K562 (cell line): ENCODE measurements at regions not wholly inside any gene's neighbourhood (a gene's known extent, or its start where the extent isn't known, plus 50 kb on each side); places are given as distances from the start of the nearest gene placed in this dataset.

ENCODE experiments used
- ATAC-seq: fragments of 200-7000 bp; cut with Tn5 transposase; 3 replicates; pipeline ENCODE4 v1.9.1; 2020; ENCODE audit warnings: moderate library complexity
- BruUV-seq: library from RNA; stranded (reverse); fragments of 400-500 nt; replicated peaks from 2 replicates; lab custom pipeline; 2021; lab: Mats Ljungman, UMichigan
- CTCF ChIA-PET: fragments of 300-600 bp; formaldehyde crosslinking; extraction: SDS; loops from one replicate; lab custom pipeline; 2021; ENCODE audit warnings: low intra/inter-chr PET ratio; lab: Yijun Ruan, JAX
- POLR2A ChIA-PET: fragments of 300-600, 350-650 bp; sonication (Branson Sonifier 250); formaldehyde crosslinking; extraction: SDS; loops from one replicate; lab custom pipeline; 2021; ENCODE audit warnings: antibody characterized with exemption, inconsistent platforms; lab: Yijun Ruan, JAX
- DNase-seq, 4 experiments: peaks; one replicate each; pipeline versions ENCODE4 v3.0.0 to v3.0.0-alpha.2; 2011 to 2018; ENCODE audit warnings: low spot score in 3 of 4, mixed read lengths in 3 of 4; ENCODE audit errors: extremely low read depth in 1 of 4
- FAIRE-seq: peaks from 2 replicates; lab custom pipeline; 2011; peaks lifted over from hg19 to GRCh38; lab: Jason Lieb, UNC
- H2AFZ ChIP-seq: 2 replicates; pipeline ENCODE4 v1.6.0; 2011; ENCODE audit warnings: low read depth, low read length, control low read depth, inconsistent platforms
- H3K27ac ChIP-seq: fragments of 200-600 bp; 3 replicates; pipeline ENCODE4 v1.8.0; 2011; ENCODE audit warnings: low read depth, mild to moderate bottlenecking, control low read depth, inconsistent platforms, low read length, moderate library complexity, mixed read lengths; ENCODE audit errors: extremely low read depth
- H3K27me3 ChIP-seq, 2 experiments: fragments of 300-600 bp in 1 of 2; 2 replicates in 1 of 2; 3 replicates in 1 of 2; pipeline versions ENCODE4 v1.6.0 to v1.8.0; 2011; ENCODE audit warnings: inconsistent platforms in 2 of 2, low read length in 2 of 2, mild to moderate bottlenecking in 1 of 2, mixed read lengths in 1 of 2, moderate library complexity in 1 of 2; ENCODE audit not compliant: control insufficient read depth in 2 of 2, insufficient read depth in 2 of 2
- H3K36me3 ChIP-seq: fragments of 300-600 bp; 3 replicates; pipeline ENCODE4 v1.8.0; 2011; ENCODE audit warnings: mild to moderate bottlenecking, low read length, inconsistent platforms; ENCODE audit not compliant: control insufficient read depth, insufficient read depth
- H3K4me1 ChIP-seq, 2 experiments: fragments of 200-600 bp in 1 of 2; replicated peaks in 1 of 2; 2 replicates in 1 of 2; 3 replicates in 1 of 2; pipeline versions ENCODE4 v1.5.1 to v1.8.0; 2011; ENCODE audit warnings: inconsistent platforms in 2 of 2, low read length in 2 of 2, mild to moderate bottlenecking in 1 of 2, mixed read lengths in 1 of 2, moderate library complexity in 1 of 2; ENCODE audit not compliant: control insufficient read depth in 2 of 2, insufficient read depth in 2 of 2
- H3K4me2 ChIP-seq: 2 replicates; pipeline ENCODE4 v1.6.1; 2011; ENCODE audit warnings: low read length, control low read depth, inconsistent platforms, mixed read lengths; ENCODE audit not compliant: insufficient read depth
- H3K4me3 ChIP-seq: fragments of 200-600 bp; sonication (generic), shearing (Covaris generic); 2 replicates; pipeline ENCODE4 v1.5.1; 2016; ENCODE audit warnings: control low read depth, inconsistent platforms
- H3K79me2 ChIP-seq: fragments of 200-600 bp; 3 replicates; pipeline ENCODE4 v1.8.0; 2011; ENCODE audit warnings: low read length, inconsistent platforms; ENCODE audit not compliant: control insufficient read depth, insufficient read depth
- H3K9ac ChIP-seq, 2 experiments: 2 replicates each; pipeline versions ENCODE4 v1.6.0 to v1.6.1; 2011; ENCODE audit warnings: low read depth in 2 of 2, low read length in 2 of 2, control low read depth in 1 of 2, inconsistent platforms in 1 of 2, mild to moderate bottlenecking in 1 of 2, mixed read lengths in 1 of 2; ENCODE audit not compliant: insufficient read depth in 1 of 2
- H3K9me1 ChIP-seq: one replicate; pipeline ENCODE4 v1.6.0; 2011; ENCODE audit warnings: inconsistent platforms, mild to moderate bottlenecking, low read length, moderate library complexity; ENCODE audit not compliant: control insufficient read depth, insufficient read depth
- H3K9me3 ChIP-seq: replicated peaks from 2 replicates; pipeline ENCODE4 v1.5.1; 2011; ENCODE audit warnings: low read depth, low read length, inconsistent platforms; ENCODE audit not compliant: control insufficient read depth, insufficient read depth
- H4K20me1 ChIP-seq: replicated peaks from 2 replicates; pipeline ENCODE4 v1.6.1; 2011; ENCODE audit warnings: low read length, inconsistent platforms, mixed read lengths; ENCODE audit not compliant: control insufficient read depth, insufficient read depth
- CBX2 ChIP-seq: fragments of 200-600 bp; sonication (generic); IDR thresholded peaks from one replicate; pipeline ENCODE4 v1.6.1; 2012; ENCODE audit warnings: mild to moderate bottlenecking, low read length, inconsistent platforms; ENCODE audit not compliant: insufficient read depth, poor library complexity, severe bottlenecking
- CHD4 ChIP-seq: fragments of 200-600 bp; sonication (generic); IDR thresholded peaks from 3 replicates; pipeline ENCODE4 v1.6.1; 2012; ENCODE audit warnings: low read depth, mild to moderate bottlenecking, mixed read lengths, low read length, inconsistent platforms; ENCODE audit not compliant: insufficient read depth, insufficient replicate concordance, poor library complexity, severe bottlenecking
- FOS ChIP-seq: IDR thresholded peaks from 3 replicates; pipeline ENCODE4 v1.6.1; 2011; ENCODE audit not compliant: insufficient read length; ENCODE audit errors: extremely low read depth
- HDAC8 ChIP-seq: fragments of 450-650 bp; IDR thresholded peaks from 2 replicates; pipeline ENCODE4 v1.6.1; 2016; ENCODE audit warnings: mild to moderate bottlenecking, missing genetic modification characterization, moderate library complexity, missing compliant biosample characterization
- RBM34 ChIP-seq: fragments of 200-400 bp; formaldehyde crosslinking; IDR thresholded peaks from 2 replicates; pipeline ENCODE4 v1.6.1; 2018; ENCODE audit warnings: low read length, borderline replicate concordance; ENCODE audit not compliant: insufficient read depth
- THAP7 ChIP-seq: fragments of 250-450 bp; sonication (Bioruptor Pico); IDR thresholded peaks from 2 replicates; pipeline ENCODE4 v1.5.0; 2021
- WGBS: fragments of 100-300 bp; shearing (Covaris generic); methylation state at CpG from one replicate; pipeline ENCODE4 v1.1.6; 2016; ENCODE audit warnings: low coverage, mixed read lengths; ENCODE audit not compliant: insufficient coverage; ENCODE audit errors: missing lambda C conversion rate; 5-methylcytosine and 5-hydroxymethylcytosine counted together
- in situ Hi-C: fragments of 300-500 bp; cut with MboI; formaldehyde crosslinking; loops from 4 replicates; pipeline ENCODE4 v1.15.0; 2018; ENCODE audit warnings: inconsistent platforms, mixed read lengths
- intact Hi-C: fragments of 100-400 bp; cut with micrococcal nuclease; formaldehyde crosslinking; loops from 2 replicates; pipeline ENCODE4 v1.14.2; 2022
- TF ChIP-seq, protein P1 (sequence below): sonication (generic); formaldehyde crosslinking; IDR thresholded peaks from 2 replicates; pipeline ENCODE4 v1.8.0; 2023; ENCODE audit warnings: missing genetic modification reagents, mild to moderate bottlenecking, borderline replicate concordance
- TF ChIP-seq, protein P2 (sequence below): fragments of 450-650 bp; IDR thresholded peaks from 2 replicates; pipeline ENCODE4 v1.6.1; 2016
- TF ChIP-seq, protein P3 (sequence below): fragments of 250-450 bp; sonication (Bioruptor Pico); IDR thresholded peaks from 2 replicates; pipeline ENCODE4 v1.8.0; 2022; ENCODE audit warnings: inconsistent platforms

DNA sequence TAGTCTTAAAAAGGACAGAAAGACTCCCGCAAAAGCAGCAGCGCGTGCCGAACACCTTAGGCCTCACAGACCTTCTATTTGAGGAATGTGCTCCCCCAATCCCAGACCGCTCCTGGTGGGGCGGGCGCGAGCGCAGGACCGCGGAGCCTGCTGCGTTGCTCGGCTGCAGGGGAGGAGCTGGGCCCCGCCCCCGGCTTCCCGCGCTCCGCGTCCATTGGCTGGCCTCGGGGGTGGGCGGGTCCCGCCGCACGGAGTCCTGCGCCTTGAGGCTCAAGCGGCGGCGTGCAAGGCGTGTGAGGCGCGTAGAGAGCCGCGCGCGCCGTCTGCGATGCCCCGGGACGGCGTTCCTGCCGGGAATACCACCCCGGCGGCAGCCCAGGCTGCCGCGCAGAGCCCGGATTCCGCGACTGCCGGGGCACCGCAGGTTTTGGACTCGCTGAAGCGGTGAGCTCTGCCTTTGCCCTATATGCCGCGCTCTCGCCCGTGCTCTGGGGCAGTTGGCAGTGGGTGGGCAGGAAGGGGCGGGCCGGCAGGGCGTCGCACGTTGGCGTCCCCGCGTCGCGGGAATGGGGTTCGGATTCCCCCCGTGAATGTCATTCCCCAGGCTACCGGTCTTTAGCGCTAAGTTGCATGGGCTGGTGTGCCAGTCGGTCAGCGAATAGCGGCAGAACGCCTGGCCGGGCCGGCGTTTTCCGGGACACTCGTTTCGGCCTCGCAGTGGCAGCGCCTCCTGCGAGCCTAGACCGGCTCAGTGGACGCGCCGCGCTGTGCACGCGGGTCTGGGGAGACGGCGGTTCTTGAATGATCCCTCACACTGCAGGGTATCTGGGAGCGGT is 49.6 kb upstream of the PAIP2B start:
- ATAC-seq (peak; percentile 100), DNase-seq (peak; percentile 77 to 97 (median 93)), FAIRE-seq (no peak)
- CTCF ChIA-PET = no interaction called here
- WGBS = 50% methylated on average over 25 of the region's 93 CpGs
- Histone ChIP-seq H4K20me1 (no peaks in the 10 kb centered on the region), H3K4me3 (peak overlapping the region; percentile 6; the same call in 1 of the 2 replicates), H3K36me3 (no peaks in the 10 kb centered on the region), H3K27me3 (peaks cover 4 to 7% of the 10 kb centered on the region in 2 experiments; a peak in 3 of 5 replicates), H3K9ac (no peak overlapping the region), H3K9me1 (no peaks in the 10 kb centered on the region), H3K4me2 (peak overlapping the region; percentile 60), H3K4me1 (peaks cover 0 to 10% of the 10 kb centered on the region in 2 experiments; a peak in 3 of 5 replicates), H3K27ac (no peak overlapping the region), H3K79me2 (no peaks in the 10 kb centered on the region), H3K9me3 (no peaks in the 10 kb centered on the region; the same call in 1 of the 2 replicates), H2AFZ (peak overlapping the region; percentile 77)
- POLR2A ChIA-PET = no interaction called here
- BruUV-seq = no TSS peak
- in situ Hi-C loops (no loop called here), intact Hi-C loops (no loop called here)
- TF ChIP-seq, protein P1, sequence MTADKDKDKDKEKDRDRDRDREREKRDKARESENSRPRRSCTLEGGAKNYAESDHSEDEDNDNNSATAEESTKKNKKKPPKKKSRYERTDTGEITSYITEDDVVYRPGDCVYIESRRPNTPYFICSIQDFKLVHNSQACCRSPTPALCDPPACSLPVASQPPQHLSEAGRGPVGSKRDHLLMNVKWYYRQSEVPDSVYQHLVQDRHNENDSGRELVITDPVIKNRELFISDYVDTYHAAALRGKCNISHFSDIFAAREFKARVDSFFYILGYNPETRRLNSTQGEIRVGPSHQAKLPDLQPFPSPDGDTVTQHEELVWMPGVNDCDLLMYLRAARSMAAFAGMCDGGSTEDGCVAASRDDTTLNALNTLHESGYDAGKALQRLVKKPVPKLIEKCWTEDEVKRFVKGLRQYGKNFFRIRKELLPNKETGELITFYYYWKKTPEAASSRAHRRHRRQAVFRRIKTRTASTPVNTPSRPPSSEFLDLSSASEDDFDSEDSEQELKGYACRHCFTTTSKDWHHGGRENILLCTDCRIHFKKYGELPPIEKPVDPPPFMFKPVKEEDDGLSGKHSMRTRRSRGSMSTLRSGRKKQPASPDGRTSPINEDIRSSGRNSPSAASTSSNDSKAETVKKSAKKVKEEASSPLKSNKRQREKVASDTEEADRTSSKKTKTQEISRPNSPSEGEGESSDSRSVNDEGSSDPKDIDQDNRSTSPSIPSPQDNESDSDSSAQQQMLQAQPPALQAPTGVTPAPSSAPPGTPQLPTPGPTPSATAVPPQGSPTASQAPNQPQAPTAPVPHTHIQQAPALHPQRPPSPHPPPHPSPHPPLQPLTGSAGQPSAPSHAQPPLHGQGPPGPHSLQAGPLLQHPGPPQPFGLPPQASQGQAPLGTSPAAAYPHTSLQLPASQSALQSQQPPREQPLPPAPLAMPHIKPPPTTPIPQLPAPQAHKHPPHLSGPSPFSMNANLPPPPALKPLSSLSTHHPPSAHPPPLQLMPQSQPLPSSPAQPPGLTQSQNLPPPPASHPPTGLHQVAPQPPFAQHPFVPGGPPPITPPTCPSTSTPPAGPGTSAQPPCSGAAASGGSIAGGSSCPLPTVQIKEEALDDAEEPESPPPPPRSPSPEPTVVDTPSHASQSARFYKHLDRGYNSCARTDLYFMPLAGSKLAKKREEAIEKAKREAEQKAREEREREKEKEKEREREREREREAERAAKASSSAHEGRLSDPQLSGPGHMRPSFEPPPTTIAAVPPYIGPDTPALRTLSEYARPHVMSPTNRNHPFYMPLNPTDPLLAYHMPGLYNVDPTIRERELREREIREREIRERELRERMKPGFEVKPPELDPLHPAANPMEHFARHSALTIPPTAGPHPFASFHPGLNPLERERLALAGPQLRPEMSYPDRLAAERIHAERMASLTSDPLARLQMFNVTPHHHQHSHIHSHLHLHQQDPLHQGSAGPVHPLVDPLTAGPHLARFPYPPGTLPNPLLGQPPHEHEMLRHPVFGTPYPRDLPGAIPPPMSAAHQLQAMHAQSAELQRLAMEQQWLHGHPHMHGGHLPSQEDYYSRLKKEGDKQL (CRISPR knock-in tag) = no peak
- TF ChIP-seq CBX2 (no peak), RBM34 (no peak), FOS (peak; percentile 24), HDAC8 (tag) (no peak), CHD4 (no peak), THAP7 (CRISPR knock-in tag) (no peak)
- TF ChIP-seq, protein P2, sequence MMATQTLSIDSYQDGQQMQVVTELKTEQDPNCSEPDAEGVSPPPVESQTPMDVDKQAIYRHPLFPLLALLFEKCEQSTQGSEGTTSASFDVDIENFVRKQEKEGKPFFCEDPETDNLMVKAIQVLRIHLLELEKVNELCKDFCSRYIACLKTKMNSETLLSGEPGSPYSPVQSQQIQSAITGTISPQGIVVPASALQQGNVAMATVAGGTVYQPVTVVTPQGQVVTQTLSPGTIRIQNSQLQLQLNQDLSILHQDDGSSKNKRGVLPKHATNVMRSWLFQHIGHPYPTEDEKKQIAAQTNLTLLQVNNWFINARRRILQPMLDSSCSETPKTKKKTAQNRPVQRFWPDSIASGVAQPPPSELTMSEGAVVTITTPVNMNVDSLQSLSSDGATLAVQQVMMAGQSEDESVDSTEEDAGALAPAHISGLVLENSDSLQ = no peak
- TF ChIP-seq, protein P3, sequence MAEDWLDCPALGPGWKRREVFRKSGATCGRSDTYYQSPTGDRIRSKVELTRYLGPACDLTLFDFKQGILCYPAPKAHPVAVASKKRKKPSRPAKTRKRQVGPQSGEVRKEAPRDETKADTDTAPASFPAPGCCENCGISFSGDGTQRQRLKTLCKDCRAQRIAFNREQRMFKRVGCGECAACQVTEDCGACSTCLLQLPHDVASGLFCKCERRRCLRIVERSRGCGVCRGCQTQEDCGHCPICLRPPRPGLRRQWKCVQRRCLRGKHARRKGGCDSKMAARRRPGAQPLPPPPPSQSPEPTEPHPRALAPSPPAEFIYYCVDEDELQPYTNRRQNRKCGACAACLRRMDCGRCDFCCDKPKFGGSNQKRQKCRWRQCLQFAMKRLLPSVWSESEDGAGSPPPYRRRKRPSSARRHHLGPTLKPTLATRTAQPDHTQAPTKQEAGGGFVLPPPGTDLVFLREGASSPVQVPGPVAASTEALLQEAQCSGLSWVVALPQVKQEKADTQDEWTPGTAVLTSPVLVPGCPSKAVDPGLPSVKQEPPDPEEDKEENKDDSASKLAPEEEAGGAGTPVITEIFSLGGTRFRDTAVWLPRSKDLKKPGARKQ (CRISPR knock-in tag) = peak; percentile 48; the same call in 1 of the 2 replicates
